Cerebellar cortex (tissue), 1 donor: ENCODE measurements at regions not wholly inside any gene's neighbourhood (a gene's known extent, or its start where the extent isn't known, plus 50 kb on each side); places are given as distances from the start of the nearest gene placed in this dataset.
"Not testable (repeated sequence)": the region's sequence is repeated elsewhere in the genome, so short reads cannot be mapped to it uniquely, and the experiment has no call there.

ENCODE experiments used
- DNase-seq: peaks from one replicate; pipeline ENCODE4 v3.0.0-alpha.2; 2015; ENCODE audit warnings: low spot score

GRCh38 chr9:74333384-74334032 lies 163.6 kb upstream of the RORB start:
- no peak for DNase-seq

GRCh38 chr9:74334271-74334670 lies 162.9 kb upstream of the RORB start:
- no peak for DNase-seq

DNA sequence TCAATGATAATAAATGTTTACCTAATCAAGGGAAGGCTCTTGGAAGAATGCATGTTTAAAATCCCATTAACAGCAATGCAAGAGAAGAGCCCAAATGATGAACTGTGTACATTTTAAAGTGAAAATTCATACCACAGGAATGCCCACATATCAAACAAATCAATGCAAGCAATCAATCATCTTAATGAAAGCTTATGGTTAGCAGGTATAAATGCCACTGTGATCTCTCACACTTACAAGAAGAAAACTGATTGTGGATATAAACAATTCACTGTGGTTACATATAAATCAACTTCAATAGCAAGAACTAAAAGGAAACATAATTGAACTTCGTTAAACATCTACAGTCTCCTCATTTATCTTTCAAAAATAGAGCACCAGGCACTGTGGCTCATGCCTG lies 161.0 kb upstream of the RORB start:
- no peak for DNase-seq

DNA sequence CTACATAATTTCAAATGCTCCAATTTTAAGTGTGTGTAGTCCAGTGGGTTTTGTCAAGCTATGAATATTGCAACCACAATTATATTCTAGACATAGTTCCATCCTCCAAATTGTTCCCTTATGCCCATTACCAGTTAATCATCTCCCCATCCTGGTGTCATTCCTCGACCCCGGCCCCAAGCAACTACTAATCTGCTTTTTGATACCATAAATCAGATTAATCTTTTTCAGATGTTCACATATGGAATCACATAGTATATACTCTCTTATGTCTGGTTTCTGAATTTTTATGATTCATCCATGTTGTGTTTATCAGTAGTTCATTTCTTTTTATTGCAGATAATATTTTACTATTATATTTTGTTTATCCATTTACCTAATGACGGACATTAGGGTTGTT lies 148.4 kb upstream of the RORB start:
- no peak for DNase-seq

DNA sequence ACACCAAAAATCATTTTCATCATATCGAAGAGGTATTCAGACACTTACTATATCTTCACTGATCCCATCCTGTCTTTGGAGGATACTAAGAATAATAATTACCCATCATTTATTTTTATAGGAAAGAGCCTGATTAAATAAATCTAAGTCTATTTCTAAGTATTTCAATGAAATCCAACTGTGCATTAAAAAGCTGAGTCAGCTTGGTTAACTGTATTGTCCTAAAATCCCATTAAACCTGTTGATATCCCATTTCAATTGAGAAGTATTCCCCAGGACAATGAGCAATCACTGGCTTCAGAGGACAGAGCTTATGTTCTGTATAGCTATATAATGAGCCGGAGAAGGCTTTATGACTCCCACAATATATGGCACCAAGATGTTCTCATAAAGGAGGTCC lies 142.0 kb upstream of the RORB start:
- DNase-seq: no peak

- DNase-seq: no peak
These were observed 139.6 kb upstream of the RORB start for GRCh38 chr9:74357577-74357976.

- no peak for DNase-seq
These were observed 138.2 kb upstream of the RORB start for GRCh38 chr9:74358959-74359358.

DNA sequence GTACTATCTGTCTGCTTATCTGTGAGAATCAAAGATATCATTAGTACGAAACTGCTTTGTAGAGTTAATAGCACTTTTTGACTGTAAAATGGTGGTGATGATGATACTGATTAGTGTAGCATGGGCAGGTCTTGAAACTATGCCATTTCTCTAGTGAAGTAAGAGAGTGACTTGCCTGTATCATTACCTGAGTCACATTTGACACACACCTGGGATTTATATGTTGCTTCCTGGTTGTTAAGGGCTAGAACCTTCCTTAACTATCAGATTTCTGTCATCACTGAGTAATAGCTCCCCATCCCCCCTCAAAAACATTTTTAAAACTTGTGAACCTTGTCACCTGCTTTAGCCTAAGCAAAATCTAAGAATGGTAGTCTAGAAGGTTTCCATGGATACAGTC lies 135.6 kb upstream of the RORB start:
- DNase-seq: no peak

DNA sequence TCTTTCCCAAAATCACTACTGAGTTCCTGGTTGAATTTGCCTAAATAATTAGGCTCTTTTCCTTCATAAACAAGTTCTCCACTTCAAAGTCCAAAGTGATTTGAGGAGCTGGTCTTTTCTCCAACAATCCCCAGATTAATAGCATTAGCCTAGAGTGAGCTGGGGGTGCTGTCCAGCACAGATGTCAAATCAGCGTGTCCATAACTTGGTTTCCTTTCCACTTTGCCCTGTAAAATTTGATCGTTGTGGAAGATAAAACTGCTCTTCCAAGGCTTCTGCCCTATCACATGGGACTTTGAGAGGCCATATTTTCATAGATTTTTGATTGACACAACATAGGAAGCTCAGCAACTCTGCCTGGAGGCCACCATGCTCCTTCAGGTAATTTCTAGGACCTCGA lies 134.7 kb upstream of the RORB start:
- no peak for DNase-seq

- DNase-seq: no peak
These were observed 131.0 kb upstream of the RORB start for GRCh38 chr9:74366111-74366510.

- no peak for DNase-seq
These were observed 127.3 kb upstream of the RORB start for GRCh38 chr9:74369844-74370243.

DNA sequence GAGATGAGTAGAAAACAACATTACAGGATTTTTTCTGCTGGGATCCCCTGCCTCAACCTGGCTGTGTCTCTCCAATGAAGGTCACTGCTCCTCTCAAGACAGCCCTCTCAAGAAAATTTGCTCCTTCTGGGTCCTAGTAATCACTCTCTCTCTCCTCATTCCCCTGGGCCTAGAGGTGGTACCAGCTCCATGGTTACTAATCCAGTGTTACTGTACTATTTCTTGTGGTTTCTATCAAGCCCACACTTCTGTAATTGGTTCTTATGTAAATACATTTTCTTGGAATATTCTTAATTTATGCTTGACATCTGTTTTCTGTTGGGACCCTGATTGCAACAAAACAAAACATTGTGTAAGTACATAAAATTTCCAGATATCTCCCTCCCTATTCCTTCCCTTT lies 123.8 kb upstream of the RORB start:
- DNase-seq: no peak

DNA sequence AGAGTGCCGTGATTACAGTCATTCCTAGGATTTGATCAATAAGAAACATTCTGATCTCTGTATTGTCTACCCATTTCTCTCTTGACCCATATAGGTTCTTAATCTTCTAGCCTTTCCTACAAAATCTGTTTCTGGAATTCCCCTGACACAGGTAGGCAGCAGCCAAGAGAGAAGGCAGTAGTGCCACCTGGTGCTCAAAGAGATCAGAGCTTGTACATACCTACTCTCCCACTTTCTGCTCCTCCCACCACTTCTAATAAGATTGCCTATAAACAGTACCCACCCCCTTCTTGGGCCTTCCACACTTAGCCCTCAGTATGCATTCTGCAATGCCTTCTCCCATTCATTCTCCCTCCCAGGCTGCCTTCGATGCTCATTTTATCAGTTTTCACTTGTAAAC lies 117.4 kb upstream of the RORB start:
- peak; percentile 46 for DNase-seq

DNA sequence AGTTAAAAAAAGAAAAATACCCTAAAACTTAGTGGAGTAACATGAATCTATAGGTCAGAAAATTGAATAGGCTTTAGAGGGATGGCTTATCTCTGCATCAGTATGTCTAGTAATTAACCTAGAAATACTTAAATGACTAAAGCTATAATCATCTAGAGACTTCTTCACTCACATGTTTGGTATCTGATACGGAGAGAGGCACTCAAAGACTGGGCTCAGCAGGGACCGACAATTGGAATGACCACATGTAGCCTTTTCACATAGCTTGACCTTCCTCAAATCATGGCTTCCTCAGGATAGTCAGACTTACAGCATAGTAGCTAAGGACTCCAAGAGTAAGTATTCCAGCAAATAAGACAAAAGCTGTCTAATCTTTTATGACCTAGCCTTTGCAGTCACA lies 105.3 kb upstream of the RORB start:
- no peak for DNase-seq

DNA sequence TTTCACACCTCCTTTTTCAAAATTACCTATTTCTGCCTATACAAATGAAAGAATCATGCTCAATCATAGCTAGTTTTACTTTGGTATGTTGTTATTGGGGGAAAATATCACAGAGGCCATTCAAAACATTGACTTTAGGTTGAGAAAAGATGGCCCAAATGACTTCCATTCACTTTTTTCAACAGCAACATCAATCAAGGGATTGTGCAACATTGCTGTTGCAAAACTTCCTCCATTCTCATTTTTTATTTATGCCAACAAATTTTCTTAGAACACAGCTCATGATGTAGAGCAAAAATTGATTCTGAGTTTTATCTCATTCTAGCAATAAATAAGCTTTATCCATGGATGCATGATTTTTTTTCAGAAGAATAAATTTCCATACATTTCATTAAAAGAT lies 93.6 kb upstream of the RORB start:
- DNase-seq: no peak

DNA sequence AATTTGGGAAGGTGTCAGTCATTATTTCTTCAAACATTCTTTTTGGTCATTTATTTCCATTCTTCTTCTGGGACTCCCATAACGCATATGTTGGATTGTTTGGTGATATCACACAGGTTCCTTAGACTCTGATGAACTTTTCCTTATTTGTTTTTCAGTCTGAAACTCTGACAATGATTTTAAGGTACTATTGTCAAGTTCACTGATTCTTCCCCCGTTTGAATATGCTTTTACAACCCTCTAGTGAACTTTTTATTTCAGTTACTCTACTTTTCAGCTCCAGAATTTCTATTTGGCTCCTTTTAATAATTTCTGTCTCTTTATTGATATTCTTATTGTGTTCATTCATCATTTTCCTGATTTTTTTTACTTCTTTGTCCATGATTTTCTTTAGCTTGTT lies 92.5 kb upstream of the RORB start:
- no peak for DNase-seq

DNA sequence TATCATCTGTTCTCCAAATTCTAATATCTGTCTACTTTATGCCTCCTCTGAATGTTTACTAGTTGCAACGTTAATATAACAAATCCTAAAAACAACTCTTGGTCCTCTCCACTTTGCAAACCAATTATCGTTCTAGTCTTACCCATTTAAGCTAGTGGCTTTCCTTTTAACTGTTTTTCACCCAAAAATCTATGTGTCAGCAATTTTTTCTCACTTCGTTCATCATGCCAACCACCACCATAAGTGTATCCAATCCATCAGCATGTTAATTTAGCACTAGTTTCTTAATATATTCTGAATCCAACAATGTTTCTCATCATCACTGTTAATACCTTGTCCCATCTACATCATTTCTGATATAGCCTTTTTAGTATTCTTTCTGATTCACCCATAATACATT lies 90.0 kb upstream of the RORB start:
- DNase-seq: no peak

DNA sequence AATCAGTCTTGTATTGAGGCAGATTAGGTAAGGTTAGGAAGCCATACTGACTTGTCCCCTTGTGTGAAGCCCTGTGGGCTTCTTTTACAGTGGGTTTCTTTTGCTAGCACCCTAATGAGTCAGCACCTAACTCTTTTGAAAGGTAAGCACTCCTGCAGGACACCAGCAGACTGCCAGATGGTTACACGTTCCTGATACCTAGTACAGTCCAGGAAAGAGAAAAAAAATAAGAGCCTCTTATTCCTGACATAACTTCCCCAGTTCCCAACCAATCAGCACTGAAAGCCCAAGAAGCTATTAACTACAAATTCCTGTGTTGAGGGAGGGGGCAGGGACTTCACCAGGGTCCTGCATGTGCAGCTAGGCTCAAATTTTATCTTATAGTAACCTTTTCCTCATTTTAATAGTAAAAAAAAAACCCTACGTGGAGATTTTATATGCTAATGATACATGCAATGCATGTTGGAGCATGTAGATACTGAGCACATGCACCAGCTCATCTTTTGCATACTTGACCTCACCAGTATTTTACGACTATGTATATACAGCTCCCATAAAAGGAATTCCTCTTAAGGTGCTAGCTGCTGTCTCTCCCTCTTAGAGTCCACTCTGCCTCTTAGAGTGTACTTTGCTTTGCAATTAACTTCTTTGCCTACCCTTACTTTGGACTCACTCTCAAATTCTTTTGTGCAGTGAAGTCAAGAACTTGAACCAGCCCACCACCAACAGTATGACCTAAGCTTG lies 84.7 kb upstream of the RORB start:
- DNase-seq: no peak

- no peak for DNase-seq
These were observed 83.3 kb upstream of the RORB start for GRCh38 chr9:74413876-74414275.

GRCh38 chr9:74414325-74414724 lies 82.8 kb upstream of the RORB start:
- no peak for DNase-seq

GRCh38 chr9:74415995-74416394 lies 81.1 kb upstream of the RORB start:
- no peak for DNase-seq

DNA sequence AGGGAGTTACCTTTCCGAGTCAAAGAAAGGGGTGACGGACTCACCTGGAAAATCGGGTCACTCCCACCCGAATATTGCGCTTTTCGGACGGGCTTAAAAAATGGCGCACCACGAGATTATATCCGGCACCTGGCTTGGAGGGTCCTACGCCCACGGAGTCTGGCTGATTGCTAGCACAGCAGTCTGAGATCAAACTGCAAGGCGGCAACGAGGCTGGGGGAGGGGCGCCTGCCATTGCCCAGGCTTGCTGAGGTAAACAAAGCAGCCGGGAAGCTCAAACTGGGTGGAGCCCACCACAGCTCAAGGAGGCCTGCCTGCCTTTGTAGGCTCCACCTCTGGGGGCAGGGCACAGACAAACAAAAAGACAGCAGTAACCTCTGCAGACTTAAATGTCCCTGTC lies 72.6 kb upstream of the RORB start:
- DNase-seq: not testable (repeated sequence)

GRCh38 chr9:74431467-74431866 lies 65.7 kb upstream of the RORB start:
- DNase-seq: no peak
